Neutrophil (primary cell): ENCODE measurements at regions not wholly inside any gene's neighbourhood (a gene's known extent, or its start where the extent isn't known, plus 50 kb on each side); places are given as distances from the start of the nearest gene placed in this dataset.

ENCODE experiments used
- H3K27ac ChIP-seq: fragments of 200-600 bp; sonication (generic); 2 replicates; pipeline ENCODE4 v1.5.1; 2016; ENCODE audit warnings: mild to moderate bottlenecking, moderate library complexity
- H3K27me3 ChIP-seq: fragments of 200-600 bp; sonication (generic); 2 replicates; pipeline ENCODE4 v1.6.0; 2016; ENCODE audit warnings: mild to moderate bottlenecking
- H3K36me3 ChIP-seq: fragments of 200-600 bp; sonication (generic); 2 replicates; pipeline ENCODE4 v1.5.1; 2017
- H3K4me1 ChIP-seq, 2 experiments: fragments of 200-600 bp in 1 of 2; sonication (generic) in 1 of 2; 1 replicate in 1 of 2; 2 replicates in 1 of 2; pipeline versions ENCODE4 v1.5.1 to v1.6.1; 2013 to 2016; ENCODE audit warnings: low read depth in 1 of 2, low read length in 1 of 2, mild to moderate bottlenecking in 1 of 2, moderate library complexity in 1 of 2; ENCODE audit not compliant: control insufficient read depth in 1 of 2, insufficient read depth in 1 of 2
- H3K4me3 ChIP-seq, 2 experiments: fragments of 200-600 bp in 1 of 2; sonication (generic) in 1 of 2; 1 replicate in 1 of 2; 2 replicates in 1 of 2; pipeline ENCODE4 v1.5.1; 2013 to 2016; ENCODE audit warnings: low read depth in 1 of 2, low read length in 1 of 2, mild to moderate bottlenecking in 1 of 2, moderate library complexity in 1 of 2
- H3K9me3 ChIP-seq: fragments of 200-600 bp; sonication (generic); 2 replicates; pipeline ENCODE4 v1.5.1; 2016
- CTCF ChIP-seq: fragments of 200-600 bp; sonication (generic); IDR thresholded peaks from 2 replicates; pipeline ENCODE4 v1.5.1; 2016; ENCODE audit warnings: antibody characterized with exemption

- H3K27ac ChIP-seq, result no peak overlapping the region
- no peak for TF ChIP-seq CTCF
- H3K4me3 ChIP-seq, result no peak overlapping the region
Measured at GRCh38 chr3:94734206-94734605, 671.3 kb downstream of the NSUN3 start.

GRCh38 chr3:94735354-94735753, 672.5 kb downstream of the NSUN3 start:
- Histone ChIP-seq H3K27me3 (no peaks in the 10 kb centered on the region), H3K36me3 (no peaks in the 10 kb centered on the region), H3K27ac (no peak overlapping the region), H3K4me1 (no peaks in the 10 kb centered on the region), H3K9me3 (no peaks in the 10 kb centered on the region), H3K4me3 (no peak overlapping the region)
- no peak for TF ChIP-seq CTCF

More at GRCh38 chr3:94734206-94734605, 671.3 kb downstream of the NSUN3 start:
- Histone ChIP-seq H3K9me3 (no peaks in the 10 kb centered on the region), H3K27me3 (no peaks in the 10 kb centered on the region), H3K36me3 (no peaks in the 10 kb centered on the region), H3K4me1 (no peaks in the 10 kb centered on the region)

- Histone ChIP-seq H3K27me3 (no peaks in the 10 kb centered on the region), H3K4me1 (no peaks in the 10 kb centered on the region), H3K9me3 (no peaks in the 10 kb centered on the region), H3K27ac (no peak overlapping the region), H3K36me3 (no peaks in the 10 kb centered on the region), H3K4me3 (no peak overlapping the region)
- no peak for TF ChIP-seq CTCF
Measured at GRCh38 chr3:94737116-94737515, 674.3 kb downstream of the NSUN3 start.

- Histone ChIP-seq H3K4me1 (no peaks in the 10 kb centered on the region), H3K4me3 (no peak overlapping the region), H3K27me3 (no peaks in the 10 kb centered on the region), H3K27ac (no peak overlapping the region), H3K36me3 (no peaks in the 10 kb centered on the region), H3K9me3 (no peaks in the 10 kb centered on the region)
- no peak for TF ChIP-seq CTCF
Measured at GRCh38 chr3:94739420-94739819, 676.6 kb downstream of the NSUN3 start.

GRCh38 chr3:94758751-94759150, 695.9 kb downstream of the NSUN3 start:
- Histone ChIP-seq H3K27me3 (no peaks in the 10 kb centered on the region), H3K36me3 (no peaks in the 10 kb centered on the region), H3K4me1 (no peaks in the 10 kb centered on the region), H3K4me3 (no peak overlapping the region), H3K9me3 (no peaks in the 10 kb centered on the region), H3K27ac (no peak overlapping the region)
- no peak for TF ChIP-seq CTCF

GRCh38 chr3:94772402-94772801, 709.5 kb downstream of the NSUN3 start:
- Histone ChIP-seq H3K9me3 (no peaks in the 10 kb centered on the region), H3K4me1 (no peaks in the 10 kb centered on the region), H3K27ac (no peak overlapping the region), H3K4me3 (no peak overlapping the region), H3K27me3 (no peaks in the 10 kb centered on the region), H3K36me3 (no peaks in the 10 kb centered on the region)
- TF ChIP-seq CTCF, result no peak
